Brain microvascular endothelial cell (primary cell): ENCODE measurements at regions not wholly inside any gene's neighbourhood (a gene's known extent, or its start where the extent isn't known, plus 50 kb on each side); places are given as distances from the start of the nearest gene placed in this dataset.
"Not testable (repeated sequence)": the region's sequence is repeated elsewhere in the genome, so short reads cannot be mapped to it uniquely, and the experiment has no call there.

Source experiments
- DNase-seq: peaks from one replicate; pipeline ENCODE4 v3.0.0-alpha.2; 2020
- H3K27ac ChIP-seq: fragments of 250-450 bp; sonication (Bioruptor Pico); 2 replicates; pipeline ENCODE4 v1.5.1; 2020; ENCODE audit warnings: mild to moderate bottlenecking, moderate library complexity
- H3K27me3 ChIP-seq: fragments of 250-450 bp; sonication (Bioruptor Pico); replicated peaks from 2 replicates; pipeline ENCODE4 v1.5.1; 2020; ENCODE audit warnings: mild to moderate bottlenecking
- H3K36me3 ChIP-seq: fragments of 250-450 bp; sonication (Bioruptor Pico); replicated peaks from 2 replicates; pipeline ENCODE4 v1.5.1; 2020; ENCODE audit warnings: mild to moderate bottlenecking
- H3K4me3 ChIP-seq: 2 replicates; pipeline ENCODE4 v1.5.1; 2011; ENCODE audit warnings: low read depth, mild to moderate bottlenecking, control low read depth, low read length, moderate library complexity
- CTCF ChIP-seq: IDR thresholded peaks from 2 replicates; pipeline ENCODE4 v1.5.1; 2011; ENCODE audit warnings: low read depth, mild to moderate bottlenecking, moderate library complexity, low read length, control low read depth, inconsistent platforms; ENCODE audit errors: missing control alignments
- in situ Hi-C: cut with HindIII; loops from 2 replicates; pipeline ENCODE4 v1.10.0; 2017; ENCODE audit warnings: low sequenced_read_pairs, low pct_ligation_motif_present

- no peaks in the 10 kb centered on the region for H3K36me3 ChIP-seq
- in situ Hi-C loops, result no loop called here
- no peak for TF ChIP-seq CTCF
- no peak overlapping the region for H3K27ac ChIP-seq
- no peak for DNase-seq
- no peaks in the 10 kb centered on the region for H3K27me3 ChIP-seq
- H3K4me3 ChIP-seq, result no peak overlapping the region
These were observed 139.9 kb upstream of the TLE3 start for GRCh38 chr15:70237626-70238025.

- in situ Hi-C loops, result no loop called here
- peak; percentile 79 for DNase-seq
These were observed 138.8 kb upstream of the TLE3 start for GRCh38 chr15:70236341-70237086.

DNA sequence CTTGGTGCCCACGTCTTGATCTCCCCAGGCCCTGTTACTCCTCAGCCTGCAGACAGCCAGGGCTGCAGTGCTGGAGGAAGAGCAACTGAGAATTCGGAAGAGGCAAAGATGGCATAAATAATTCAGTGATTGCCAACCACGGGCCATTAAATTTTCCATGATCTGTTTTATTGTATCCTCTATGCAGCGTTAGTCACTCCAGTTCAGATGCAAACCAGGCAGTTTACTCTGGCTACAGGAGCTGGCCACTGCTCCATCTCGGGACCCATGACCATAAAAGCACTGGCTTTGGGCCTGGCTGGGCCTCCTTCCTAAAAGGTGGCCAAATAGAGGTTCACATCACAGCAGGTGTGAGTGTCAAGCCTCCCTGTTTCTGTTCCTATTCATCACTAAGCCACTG lies 137.6 kb upstream of the TLE3 start:
- Histone ChIP-seq H3K27me3 (no peaks in the 10 kb centered on the region), H3K36me3 (no peaks in the 10 kb centered on the region), H3K4me3 (no peak overlapping the region), H3K27ac (no peak overlapping the region)
- DNase-seq, result no peak
- no peak for TF ChIP-seq CTCF
- in situ Hi-C loops, result no loop called here

More at GRCh38 chr15:70236341-70237086, 138.8 kb upstream of the TLE3 start:
- Histone ChIP-seq H3K27me3 (no peaks in the 10 kb centered on the region), H3K27ac (peak overlapping the region; percentile 63), H3K4me3 (no peak overlapping the region), H3K36me3 (no peaks in the 10 kb centered on the region)
- no peak for TF ChIP-seq CTCF

DNA sequence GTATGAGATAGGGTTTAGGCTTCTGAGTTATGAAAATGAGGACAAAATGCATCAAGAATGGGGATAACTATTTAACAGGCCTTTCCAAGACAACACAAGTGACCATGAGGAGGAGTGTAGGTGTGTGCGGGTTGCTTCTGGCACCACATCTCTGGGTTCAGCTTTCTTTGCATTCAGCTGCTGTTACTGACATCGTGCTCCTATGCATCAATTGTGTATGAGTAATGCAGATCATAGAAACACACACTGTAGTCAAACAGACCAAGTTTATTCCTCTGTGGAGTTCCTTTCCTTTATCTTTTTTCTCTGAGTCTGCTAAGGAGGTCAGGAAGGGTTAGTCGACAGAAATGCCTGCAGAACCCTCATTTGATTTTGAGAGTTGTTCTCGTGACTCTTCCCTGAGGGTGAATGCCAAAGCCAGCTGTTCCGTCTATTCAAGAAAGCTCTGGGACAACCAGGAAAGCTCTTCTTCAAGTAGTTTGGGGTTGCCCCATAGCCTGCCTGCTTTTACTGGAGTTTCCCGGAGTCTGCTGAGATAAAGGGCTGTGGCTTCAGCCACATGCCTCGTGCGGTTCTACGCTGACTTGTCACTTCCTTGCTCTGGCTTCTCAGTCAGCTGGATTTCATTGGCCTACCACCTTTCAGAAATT lies 136.7 kb upstream of the TLE3 start:
- no peaks in the 10 kb centered on the region for H3K36me3 ChIP-seq
- no peak for TF ChIP-seq CTCF
- no peaks in the 10 kb centered on the region for H3K27me3 ChIP-seq
- in situ Hi-C loops, result no loop called here
- DNase-seq, result peak; percentile 87
- H3K27ac ChIP-seq, result peak overlapping the region; percentile 83
- H3K4me3 ChIP-seq, result no peak overlapping the region

DNA sequence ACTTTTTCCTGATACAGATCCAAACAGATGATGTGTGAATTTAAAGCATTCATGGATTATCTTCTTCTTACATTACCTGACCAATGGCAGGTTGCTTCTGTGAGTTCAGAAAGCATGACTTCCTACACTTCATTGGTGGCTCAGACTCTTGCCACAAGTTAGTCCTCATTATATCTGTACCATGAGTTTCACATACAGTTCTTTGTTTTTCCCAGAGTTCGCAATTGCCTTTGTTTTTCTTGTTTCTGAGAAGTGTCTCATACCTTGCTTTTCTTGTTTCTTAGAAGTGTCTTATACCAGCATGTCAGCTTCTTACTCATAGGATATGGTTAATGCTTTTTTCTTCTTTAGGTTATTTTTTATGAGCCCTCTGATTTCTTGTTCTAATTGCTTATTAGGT lies 133.8 kb upstream of the TLE3 start:
- Histone ChIP-seq H3K27me3 (no peaks in the 10 kb centered on the region), H3K27ac (no peak overlapping the region), H3K36me3 (no peaks in the 10 kb centered on the region), H3K4me3 (no peak overlapping the region)
- TF ChIP-seq CTCF, result no peak
- no peak for DNase-seq
- in situ Hi-C loops, result no loop called here

- H3K27me3 ChIP-seq, DNase-seq, H3K36me3 ChIP-seq, in situ Hi-C loops, H3K4me3 ChIP-seq, H3K27ac ChIP-seq: not testable (repeated sequence)
These were observed 130.2 kb upstream of the TLE3 start for GRCh38 chr15:70227918-70228317.
